ENCODE measurements at regions not wholly inside any gene's neighbourhood (a gene's known extent, or its start where the extent isn't known, plus 50 kb on each side); places are given as distances from the start of the nearest gene placed in this dataset.
"Not testable (repeated sequence)": the region's sequence is repeated elsewhere in the genome, so short reads cannot be mapped to it uniquely, and the experiment has no call there.

DNA sequence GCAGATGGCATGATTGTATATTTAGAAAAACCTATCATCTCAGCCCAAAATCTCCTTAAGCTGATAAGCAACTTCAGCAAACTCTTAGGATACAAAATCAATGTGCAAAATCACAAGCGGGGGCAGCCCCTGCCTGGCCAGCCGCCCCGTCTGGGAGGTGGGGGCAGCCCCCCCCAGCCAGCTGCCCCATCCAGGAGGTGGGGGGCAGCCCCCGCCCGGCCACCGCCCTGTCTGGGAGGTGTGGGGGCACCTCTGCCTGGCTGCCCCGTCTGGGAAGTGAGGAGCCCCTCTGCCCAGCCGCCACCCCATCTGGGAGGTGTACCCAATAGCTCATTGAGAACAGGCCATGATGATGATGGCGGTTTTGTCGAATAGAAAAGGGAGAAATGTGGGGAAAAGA is 196.6 kb downstream of the RCHY1 start:
- TF ChIP-seq, protein P1, sequence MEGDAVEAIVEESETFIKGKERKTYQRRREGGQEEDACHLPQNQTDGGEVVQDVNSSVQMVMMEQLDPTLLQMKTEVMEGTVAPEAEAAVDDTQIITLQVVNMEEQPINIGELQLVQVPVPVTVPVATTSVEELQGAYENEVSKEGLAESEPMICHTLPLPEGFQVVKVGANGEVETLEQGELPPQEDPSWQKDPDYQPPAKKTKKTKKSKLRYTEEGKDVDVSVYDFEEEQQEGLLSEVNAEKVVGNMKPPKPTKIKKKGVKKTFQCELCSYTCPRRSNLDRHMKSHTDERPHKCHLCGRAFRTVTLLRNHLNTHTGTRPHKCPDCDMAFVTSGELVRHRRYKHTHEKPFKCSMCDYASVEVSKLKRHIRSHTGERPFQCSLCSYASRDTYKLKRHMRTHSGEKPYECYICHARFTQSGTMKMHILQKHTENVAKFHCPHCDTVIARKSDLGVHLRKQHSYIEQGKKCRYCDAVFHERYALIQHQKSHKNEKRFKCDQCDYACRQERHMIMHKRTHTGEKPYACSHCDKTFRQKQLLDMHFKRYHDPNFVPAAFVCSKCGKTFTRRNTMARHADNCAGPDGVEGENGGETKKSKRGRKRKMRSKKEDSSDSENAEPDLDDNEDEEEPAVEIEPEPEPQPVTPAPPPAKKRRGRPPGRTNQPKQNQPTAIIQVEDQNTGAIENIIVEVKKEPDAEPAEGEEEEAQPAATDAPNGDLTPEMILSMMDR (IDR thresholded peaks at IDR 0.05) = not testable (repeated sequence)
- TF ChIP-seq POLR2AphosphoS5 (IDR thresholded peaks at IDR 0.05) = not testable (repeated sequence)

Measured in stomach (tissue), 4 donors.